ENCODE measurements at regions not wholly inside any gene's neighbourhood (a gene's known extent, or its start where the extent isn't known, plus 50 kb on each side); places are given as distances from the start of the nearest gene placed in this dataset.
"Not testable (repeated sequence)": the region's sequence is repeated elsewhere in the genome, so short reads cannot be mapped to it uniquely, and the experiment has no call there.

- Histone ChIP-seq H3K27me3 (ENCODE audit: insufficient read depth, poor library complexity, severe bottlenecking) (no peaks in the 10 kb centered on the region), H3K9me3 (ENCODE audit: severe bottlenecking) (no peaks in the 10 kb centered on the region), H3K36me3 (ENCODE audit: low read depth) (no peaks in the 10 kb centered on the region), H3K27ac (ENCODE audit: poor library complexity, severe bottlenecking) (no peak overlapping the region), H3K4me3 (ENCODE audit: severe bottlenecking) (no peak overlapping the region), H3K4me1 (ENCODE audit: insufficient read depth, poor library complexity, severe bottlenecking) (no peaks in the 10 kb centered on the region)
- DNase-seq (ENCODE audit: low spot score) (no peak), ATAC-seq (ENCODE audit: low read depth) (no peak)
- no peak for TF ChIP-seq CTCF (IDR thresholded peaks at IDR 0.05; ENCODE audit: poor library complexity, severe bottlenecking)
These were observed 101.5 kb upstream of the RAB4A start for GRCh38 chr1:229169399-229169798.

GRCh38 chr1:229170274-229170673, 100.6 kb upstream of the RAB4A start:
- ATAC-seq (ENCODE audit: low read depth) (no peak), DNase-seq (ENCODE audit: low spot score) (no peak)
- H3K4me3 ChIP-seq (ENCODE audit: severe bottlenecking) = no peak overlapping the region
- no peak overlapping the region for H3K27ac ChIP-seq (ENCODE audit: poor library complexity, severe bottlenecking)
- H3K27me3 ChIP-seq (ENCODE audit: insufficient read depth, poor library complexity, severe bottlenecking) = no peaks in the 10 kb centered on the region
- TF ChIP-seq CTCF (IDR thresholded peaks at IDR 0.05; ENCODE audit: poor library complexity, severe bottlenecking) = no peak
- no peaks in the 10 kb centered on the region for H3K9me3 ChIP-seq (ENCODE audit: severe bottlenecking)
- no peaks in the 10 kb centered on the region for H3K4me1 ChIP-seq (ENCODE audit: insufficient read depth, poor library complexity, severe bottlenecking)
- no peaks in the 10 kb centered on the region for H3K36me3 ChIP-seq (ENCODE audit: low read depth)

- no peaks in the 10 kb centered on the region for H3K36me3 ChIP-seq (ENCODE audit: low read depth)
- no peaks in the 10 kb centered on the region for H3K4me1 ChIP-seq (ENCODE audit: insufficient read depth, poor library complexity, severe bottlenecking)
- TF ChIP-seq CTCF (IDR thresholded peaks at IDR 0.05; ENCODE audit: poor library complexity, severe bottlenecking) = no peak
- H3K27ac ChIP-seq (ENCODE audit: poor library complexity, severe bottlenecking) = no peak overlapping the region
- no peak for ATAC-seq (ENCODE audit: low read depth)
- no peak for DNase-seq (ENCODE audit: low spot score)
- no peaks in the 10 kb centered on the region for H3K27me3 ChIP-seq (ENCODE audit: insufficient read depth, poor library complexity, severe bottlenecking)
- no peaks in the 10 kb centered on the region for H3K9me3 ChIP-seq (ENCODE audit: severe bottlenecking)
- no peak overlapping the region for H3K4me3 ChIP-seq (ENCODE audit: severe bottlenecking)
These were observed 100.0 kb upstream of the RAB4A start for GRCh38 chr1:229170778-229171505.

- DNase-seq (ENCODE audit: low spot score) = no peak
- no peaks in the 10 kb centered on the region for H3K9me3 ChIP-seq (ENCODE audit: severe bottlenecking)
- no peaks in the 10 kb centered on the region for H3K36me3 ChIP-seq (ENCODE audit: low read depth)
- ATAC-seq (ENCODE audit: low read depth) = no peak
- H3K4me1 ChIP-seq (ENCODE audit: insufficient read depth, poor library complexity, severe bottlenecking) = no peaks in the 10 kb centered on the region
- TF ChIP-seq CTCF (IDR thresholded peaks at IDR 0.05; ENCODE audit: poor library complexity, severe bottlenecking) = no peak
- H3K4me3 ChIP-seq (ENCODE audit: severe bottlenecking) = no peak overlapping the region
- H3K27me3 ChIP-seq (ENCODE audit: insufficient read depth, poor library complexity, severe bottlenecking) = no peaks in the 10 kb centered on the region
- H3K27ac ChIP-seq (ENCODE audit: poor library complexity, severe bottlenecking) = no peak overlapping the region
These were observed 99.0 kb upstream of the RAB4A start for GRCh38 chr1:229171934-229172333.

GRCh38 chr1:229173491-229174476, 97.1 kb upstream of the RAB4A start:
- ATAC-seq (ENCODE audit: low read depth); H3K9me3 ChIP-seq (ENCODE audit: severe bottlenecking); H3K27ac ChIP-seq (ENCODE audit: poor library complexity, severe bottlenecking); DNase-seq (ENCODE audit: low spot score); H3K4me1 ChIP-seq (ENCODE audit: insufficient read depth, poor library complexity, severe bottlenecking); H3K36me3 ChIP-seq (ENCODE audit: low read depth); H3K27me3 ChIP-seq (ENCODE audit: insufficient read depth, poor library complexity, severe bottlenecking); H3K4me3 ChIP-seq (ENCODE audit: severe bottlenecking): not testable (repeated sequence)

GRCh38 chr1:229175297-229175696, 95.6 kb upstream of the RAB4A start:
- not testable (repeated sequence) for ATAC-seq (ENCODE audit: low read depth); H3K4me3 ChIP-seq (ENCODE audit: severe bottlenecking); DNase-seq (ENCODE audit: low spot score)

GRCh38 chr1:229176457-229176856, 94.5 kb upstream of the RAB4A start:
- H3K9me3 ChIP-seq (ENCODE audit: severe bottlenecking); H3K27me3 ChIP-seq (ENCODE audit: insufficient read depth, poor library complexity, severe bottlenecking); ATAC-seq (ENCODE audit: low read depth); H3K27ac ChIP-seq (ENCODE audit: poor library complexity, severe bottlenecking); H3K4me1 ChIP-seq (ENCODE audit: insufficient read depth, poor library complexity, severe bottlenecking); H3K4me3 ChIP-seq (ENCODE audit: severe bottlenecking); DNase-seq (ENCODE audit: low spot score); H3K36me3 ChIP-seq (ENCODE audit: low read depth): not testable (repeated sequence)

More at GRCh38 chr1:229175297-229175696, 95.6 kb upstream of the RAB4A start:
- H3K27me3 ChIP-seq (ENCODE audit: insufficient read depth, poor library complexity, severe bottlenecking); H3K4me1 ChIP-seq (ENCODE audit: insufficient read depth, poor library complexity, severe bottlenecking); H3K27ac ChIP-seq (ENCODE audit: poor library complexity, severe bottlenecking); H3K36me3 ChIP-seq (ENCODE audit: low read depth); H3K9me3 ChIP-seq (ENCODE audit: severe bottlenecking): not testable (repeated sequence)

All from RWPE2 (cell line).